OCI-LY1 (cell line): ENCODE measurements at regions not wholly inside any gene's neighbourhood (a gene's known extent, or its start where the extent isn't known, plus 50 kb on each side); places are given as distances from the start of the nearest gene placed in this dataset.

ENCODE experiments used
- H2AFZ ChIP-seq: fragments of 200-600 bp; sonication (generic), shearing (Covaris generic); 2 replicates; pipeline ENCODE4 v1.6.0; 2014; ENCODE audit warnings: antibody characterized with exemption, mild to moderate bottlenecking, low read length
- H3F3A ChIP-seq: fragments of 200-600 bp; sonication (generic), shearing (Covaris generic); 2 replicates; pipeline ENCODE4 v1.6.0; 2014; ENCODE audit warnings: mild to moderate bottlenecking, antibody characterized with exemption, low read length, moderate library complexity; ENCODE audit not compliant: insufficient read depth
- H3K27ac ChIP-seq: fragments of 200-600 bp; sonication (generic); 2 replicates; pipeline ENCODE4 v1.5.1; 2014; ENCODE audit warnings: low read length, mixed run types, mild to moderate bottlenecking, low read depth; ENCODE audit not compliant: poor library complexity, severe bottlenecking
- H3K27me3 ChIP-seq: fragments of 200-600 bp; sonication (generic); 2 replicates; pipeline ENCODE4 v1.6.0; 2014; ENCODE audit warnings: antibody characterized with exemption, mild to moderate bottlenecking, low read length, moderate library complexity; ENCODE audit not compliant: insufficient read depth
- H3K36me3 ChIP-seq: fragments of 200-600 bp; sonication (generic); 2 replicates; pipeline ENCODE4 v1.6.1; 2014; ENCODE audit warnings: mild to moderate bottlenecking, antibody characterized with exemption, low read length, moderate library complexity, mixed read lengths; ENCODE audit not compliant: insufficient read depth
- H3K4me1 ChIP-seq: fragments of 200-600 bp; sonication (generic); 2 replicates; pipeline ENCODE4 v1.5.1; 2014; ENCODE audit warnings: mild to moderate bottlenecking, low read length, moderate library complexity; ENCODE audit not compliant: insufficient read depth, severe bottlenecking
- H3K4me2 ChIP-seq: fragments of 200-600 bp; sonication (generic), shearing (Covaris generic); 2 replicates; pipeline ENCODE4 v1.6.1; 2014; ENCODE audit warnings: low read length
- H3K4me3 ChIP-seq: fragments of 200-600 bp; sonication (generic); 2 replicates; pipeline ENCODE4 v1.5.1; 2014; ENCODE audit warnings: low read length, low read depth, mild to moderate bottlenecking, mixed read lengths; ENCODE audit not compliant: poor library complexity, severe bottlenecking
- H3K79me2 ChIP-seq: fragments of 200-600 bp; shearing (Covaris generic); 2 replicates; pipeline ENCODE4 v1.6.1; 2016; ENCODE audit warnings: mixed run types, low read length, mixed read lengths; ENCODE audit not compliant: insufficient read depth
- H3K9ac ChIP-seq: fragments of 200-600 bp; sonication (generic), shearing (Covaris generic); 2 replicates; pipeline ENCODE4 v1.6.1; 2014; ENCODE audit warnings: mild to moderate bottlenecking, low read length, mixed read lengths
- H3K9me2 ChIP-seq: fragments of 200-600 bp; sonication (generic), shearing (Covaris generic); 2 replicates; pipeline ENCODE4 v1.6.1; 2014; ENCODE audit warnings: low read depth, mild to moderate bottlenecking, low read length, mixed read lengths
- H3K9me3 ChIP-seq: fragments of 200-600 bp; shearing (Covaris generic); 2 replicates; pipeline ENCODE4 v1.6.1; 2014; ENCODE audit warnings: low read length, mixed read lengths
- H4K20me1 ChIP-seq: fragments of 200-600 bp; sonication (generic), shearing (Covaris generic); 2 replicates; pipeline ENCODE4 v1.6.0; 2016; ENCODE audit warnings: mild to moderate bottlenecking, low read length; ENCODE audit not compliant: insufficient read depth
- CTCF ChIP-seq: fragments of 200-600 bp; sonication (generic), shearing (Covaris generic); IDR thresholded peaks from 2 replicates; pipeline ENCODE4 v1.5.1; 2017; ENCODE audit warnings: mild to moderate bottlenecking, antibody characterized with exemption, low read length, moderate library complexity, mixed read lengths
- EZH2 ChIP-seq: fragments of 200-600 bp; sonication (generic), shearing (Covaris generic); IDR thresholded peaks from 2 replicates; pipeline ENCODE4 v1.8.0; 2017; ENCODE audit warnings: borderline replicate concordance, mixed run types, mild to moderate bottlenecking, antibody characterized with exemption, low read length, moderate library complexity, mixed read lengths

GRCh38 chr20:7029019-7029418, 261.5 kb downstream of the BMP2 start:
- TF ChIP-seq CTCF (no peak), EZH2 (no peak)
- H3K36me3 ChIP-seq = no peaks in the 10 kb centered on the region
- no peaks in the 10 kb centered on the region for H3K4me1 ChIP-seq
- H2AFZ ChIP-seq = no peak overlapping the region
- H3K9me3 ChIP-seq = no peaks in the 10 kb centered on the region
- no peak overlapping the region for H3K27ac ChIP-seq
- H4K20me1 ChIP-seq = no peaks in the 10 kb centered on the region
- no peaks in the 10 kb centered on the region for H3K79me2 ChIP-seq
- no peaks in the 10 kb centered on the region for H3K9me2 ChIP-seq
- no peak overlapping the region for H3K4me3 ChIP-seq
- H3K9ac ChIP-seq = no peak overlapping the region
- no peak overlapping the region for H3K4me2 ChIP-seq
- no peaks in the 10 kb centered on the region for H3F3A ChIP-seq
- no peaks in the 10 kb centered on the region for H3K27me3 ChIP-seq

GRCh38 chr20:7031222-7031621, 263.7 kb downstream of the BMP2 start:
- Histone ChIP-seq H2AFZ (no peak overlapping the region), H3K9me3 (no peaks in the 10 kb centered on the region), H3K27ac (no peak overlapping the region), H3K4me2 (no peak overlapping the region), H3K27me3 (no peaks in the 10 kb centered on the region), H3K9me2 (no peaks in the 10 kb centered on the region), H3K79me2 (no peaks in the 10 kb centered on the region), H3K9ac (no peak overlapping the region), H4K20me1 (no peaks in the 10 kb centered on the region), H3F3A (no peaks in the 10 kb centered on the region), H3K36me3 (no peaks in the 10 kb centered on the region), H3K4me3 (no peak overlapping the region), H3K4me1 (no peaks in the 10 kb centered on the region)
- no peak for TF ChIP-seq EZH2
- peak; percentile 34; the same call in 1 of the 2 replicates for TF ChIP-seq CTCF

GRCh38 chr20:7038029-7038428, 270.5 kb downstream of the BMP2 start:
- no peaks in the 10 kb centered on the region for H3K9me3 ChIP-seq
- H3K27me3 ChIP-seq = no peaks in the 10 kb centered on the region
- H3K36me3 ChIP-seq = no peaks in the 10 kb centered on the region
- H3K4me3 ChIP-seq = no peak overlapping the region
- no peak overlapping the region for H3K9ac ChIP-seq
- no peaks in the 10 kb centered on the region for H3K9me2 ChIP-seq
- H3K27ac ChIP-seq = no peak overlapping the region
- no peaks in the 10 kb centered on the region for H4K20me1 ChIP-seq
- no peaks in the 10 kb centered on the region for H3K79me2 ChIP-seq
- no peaks in the 10 kb centered on the region for H3K4me1 ChIP-seq
- no peak overlapping the region for H3K4me2 ChIP-seq
- no peak overlapping the region for H2AFZ ChIP-seq
- H3F3A ChIP-seq = no peaks in the 10 kb centered on the region
- no peak for TF ChIP-seq EZH2
- TF ChIP-seq CTCF = no peak
